Heart left ventricle (tissue), 13 donors: ENCODE measurements at regions not wholly inside any gene's neighbourhood (a gene's known extent, or its start where the extent isn't known, plus 50 kb on each side); places are given as distances from the start of the nearest gene placed in this dataset.

Experiments used
- CTCF ChIP-seq, 12 donors: fragments of 200-600 bp; sonication (generic) in 4 of 12; IDR thresholded peaks; one replicate each; pipeline versions ENCODE4 v1.5.0 to v1.8.0; 2018 to 2022; ENCODE audit warnings: antibody characterized with exemption in 12 of 12, mild to moderate bottlenecking in 5 of 12
- POLR2A ChIP-seq, 2 donors: fragments of 450-650 bp; IDR thresholded peaks; one replicate each; pipeline ENCODE4 v1.6.1; 2017; ENCODE audit warnings: antibody characterized with exemption in 2 of 2, mild to moderate bottlenecking in 2 of 2, moderate library complexity in 2 of 2
- donor health status: ischemic (EF 13 %, LVEDD 7.1; RV severe dilation, severe dysfunction).
- donor health status: DM: no; HTN: yes; CAD: no.
- donor health status: DM: no; HTN: no; CAD: no.
- donor health status: ischemic (EF 25% LVEDD 6.9; RV normal size, moderate dysfunction).
- donor health status: ischemic (EF 25% LVEDD 5.7; RV mildly dilated, moderate dysfunction).
- donor health status: ischemic (EF 35%, LVEDD 5.7; RV mildly dilated, moderate dysfunction).
- donor health status: nonischemic (EF 11% LVEDD 7.7; RV severe dilation, severe dysfunction).
- donor health status: DM: yes; HTN: yes; CAD: no.
- donor health status: PGD.
- donor health status: ischemic (EF 29% LVEDD 5.4; RV normal size, mild dysfunction).
- donor health status: nonischemic (EF 23%, LVEDD 6.1; RV moderate dilation, normal function).

- TF ChIP-seq CTCF (IDR thresholded peaks at IDR 0.05) (no peak), POLR2A (IDR thresholded peaks at IDR 0.05) (no peak)
These were observed 51.2 kb upstream of the CFAP46 start for GRCh38 chr10:132993271-132994184.
